ENCODE measurements at regions not wholly inside any gene's neighbourhood (a gene's known extent, or its start where the extent isn't known, plus 50 kb on each side); places are given as distances from the start of the nearest gene placed in this dataset.
"Not testable (repeated sequence)": the region's sequence is repeated elsewhere in the genome, so short reads cannot be mapped to it uniquely, and the experiment has no call there.

DNA sequence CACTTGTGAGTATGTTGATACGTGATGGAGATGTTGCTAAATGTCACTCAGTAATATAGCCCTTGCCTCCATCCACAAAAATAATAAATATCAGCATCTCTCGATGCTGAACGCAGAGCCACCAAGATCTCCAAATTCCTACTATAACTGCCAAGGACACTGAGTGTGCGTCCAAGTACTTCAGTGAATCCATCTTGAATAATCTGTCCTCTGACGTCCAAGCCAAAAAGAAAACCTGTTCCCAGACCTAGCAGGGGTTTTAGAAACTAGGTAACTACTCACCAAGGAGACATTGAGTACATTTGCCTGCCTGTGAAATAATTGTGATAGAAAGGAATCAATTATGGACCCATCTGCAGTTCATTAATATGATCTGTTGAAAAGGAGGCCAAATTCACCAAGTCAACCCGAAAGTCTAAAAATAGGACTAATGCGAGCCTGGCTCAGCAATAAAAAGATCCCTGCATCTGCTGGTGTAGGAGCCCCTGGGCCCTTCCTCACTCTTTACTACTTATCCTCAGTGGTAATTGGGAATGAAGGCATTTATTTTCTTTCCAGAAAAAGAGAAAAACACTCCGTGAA lies 226.9 kb upstream of the IRF2BP2 start:
- no peak for DNase-seq

DNA sequence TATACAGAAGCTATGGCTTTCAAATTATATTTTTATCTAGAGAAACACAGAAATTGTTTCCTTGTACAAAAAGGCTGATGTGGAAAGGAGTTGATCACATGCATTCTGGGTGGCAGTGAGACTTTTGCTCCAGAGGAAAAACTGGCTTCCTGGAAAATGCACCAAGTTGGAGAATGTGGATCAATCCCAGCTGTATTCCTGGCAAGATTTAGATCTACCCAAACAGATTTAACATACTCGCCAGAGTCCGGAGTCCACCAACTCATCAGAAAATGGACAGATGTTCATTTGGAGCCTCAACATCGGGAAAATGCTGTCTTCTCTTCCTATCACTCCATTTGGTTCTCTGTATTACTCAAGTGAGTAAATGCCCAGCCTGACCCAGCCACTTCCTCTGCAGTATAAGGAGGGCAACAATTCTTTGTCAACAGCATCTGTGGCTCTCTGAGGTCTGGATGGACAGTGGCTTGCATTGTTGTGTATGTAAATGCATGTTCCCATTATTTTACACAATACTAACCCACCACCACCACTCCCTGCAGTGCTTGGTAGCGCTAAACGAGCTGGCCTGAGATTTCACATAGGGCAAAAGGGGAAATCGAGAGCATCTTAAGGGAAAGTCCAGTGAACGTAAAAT lies 226.2 kb upstream of the IRF2BP2 start:
- DNase-seq = no peak

GRCh38 chr1:234835239-234835638 lies 225.3 kb upstream of the IRF2BP2 start:
- no peak for DNase-seq

DNA sequence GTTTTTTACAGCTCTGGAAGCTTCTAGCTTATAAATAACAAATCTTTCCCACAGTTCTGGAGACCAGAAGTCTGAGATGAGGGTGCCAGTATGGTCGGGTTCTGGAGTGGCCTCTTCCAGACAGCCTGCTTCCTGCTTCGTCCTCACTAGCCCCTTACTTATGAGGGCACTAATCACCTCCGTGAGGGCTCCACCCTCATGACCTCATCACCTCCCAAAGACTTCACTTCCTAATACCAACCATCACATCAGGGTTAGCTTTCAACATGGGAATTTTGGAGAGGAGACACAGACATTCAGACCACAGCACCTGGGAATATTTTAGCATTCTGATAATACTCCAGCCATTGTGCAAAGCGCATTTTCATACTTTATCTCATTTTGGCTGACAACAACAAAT lies 223.7 kb upstream of the IRF2BP2 start:
- DNase-seq = no peak

DNA sequence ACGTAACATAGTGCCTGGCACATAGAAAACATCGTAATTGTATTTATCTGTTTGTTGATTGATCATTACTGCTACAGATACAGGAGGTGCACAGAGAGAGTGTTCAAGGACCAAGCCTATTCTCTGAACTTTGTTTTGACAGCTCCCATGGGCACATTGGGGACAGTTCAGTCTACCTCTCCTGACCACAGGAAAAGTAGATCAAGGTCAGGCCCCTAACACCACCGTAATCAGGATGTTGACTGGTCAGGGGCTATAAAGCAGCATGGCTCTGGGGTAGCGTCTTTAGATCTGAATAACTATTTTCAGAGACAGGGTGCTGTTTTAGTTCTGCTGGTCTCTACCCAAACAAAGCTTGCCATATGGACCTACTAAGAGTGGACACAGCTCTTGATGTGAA lies 223.1 kb upstream of the IRF2BP2 start:
- no peak for DNase-seq

DNA sequence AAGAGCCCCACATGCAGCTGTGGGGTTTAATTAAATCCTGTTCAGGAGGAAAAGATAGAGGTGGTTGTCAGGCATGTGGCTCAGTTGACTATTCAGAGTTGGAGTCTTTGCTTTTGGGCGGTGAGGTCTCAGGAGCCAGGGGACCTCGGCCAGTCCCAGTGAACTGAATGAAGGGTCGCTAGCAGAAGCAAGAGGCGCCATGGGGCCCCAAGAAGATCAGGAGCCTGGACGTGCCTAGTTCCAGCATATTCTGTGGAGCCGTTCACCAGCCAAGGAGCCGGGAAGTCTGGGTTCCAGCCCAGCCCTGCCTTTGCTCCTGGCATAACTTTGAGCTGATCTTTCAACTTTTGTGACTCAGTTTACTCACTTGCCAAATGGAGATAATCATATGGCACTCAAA lies 217.7 kb upstream of the IRF2BP2 start:
- DNase-seq = no peak

DNA sequence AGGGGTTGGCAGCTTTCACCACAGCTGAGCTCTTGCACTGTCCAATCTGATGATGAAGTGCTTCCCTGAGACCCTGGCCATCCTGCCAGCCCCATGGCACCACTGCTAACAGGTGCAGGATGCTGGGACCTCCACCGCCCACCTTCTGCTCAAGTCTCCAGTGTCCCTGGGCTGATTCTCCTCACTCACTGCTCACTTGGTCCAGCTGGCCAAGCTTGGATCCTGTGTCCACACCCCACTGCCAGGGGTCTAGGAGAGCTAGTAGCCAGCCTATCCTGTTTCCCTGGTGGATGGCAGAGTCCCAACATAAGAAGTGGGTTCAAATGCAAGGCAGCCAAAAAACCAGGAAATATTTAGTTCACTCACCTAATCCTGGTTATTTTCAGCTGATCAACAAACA lies 217.2 kb upstream of the IRF2BP2 start:
- no peak for DNase-seq

DNA sequence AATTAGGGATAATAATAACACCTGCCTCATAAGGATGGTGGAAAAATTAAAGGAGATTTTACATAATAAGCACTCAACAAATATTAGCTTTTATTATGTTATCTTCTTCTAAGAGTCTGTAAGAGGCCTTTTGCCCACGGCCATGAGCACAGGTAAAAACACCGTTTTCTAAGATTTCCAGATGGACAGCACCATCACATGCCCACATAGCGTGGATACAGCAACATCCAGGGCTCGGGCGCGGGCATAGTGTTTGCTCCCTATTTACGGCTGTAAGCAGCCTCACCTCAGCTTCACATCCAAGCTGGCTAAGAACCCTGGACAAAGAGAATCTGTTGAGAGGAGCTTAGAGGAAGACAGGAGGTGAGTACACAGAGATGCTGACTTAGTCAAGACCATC lies 216.4 kb upstream of the IRF2BP2 start:
- DNase-seq = no peak

- DNase-seq = no peak
These were observed 215.7 kb upstream of the IRF2BP2 start for GRCh38 chr1:234825498-234826165.

- not testable (repeated sequence) for DNase-seq
These were observed 214.9 kb upstream of the IRF2BP2 start for GRCh38 chr1:234824836-234825235.

DNA sequence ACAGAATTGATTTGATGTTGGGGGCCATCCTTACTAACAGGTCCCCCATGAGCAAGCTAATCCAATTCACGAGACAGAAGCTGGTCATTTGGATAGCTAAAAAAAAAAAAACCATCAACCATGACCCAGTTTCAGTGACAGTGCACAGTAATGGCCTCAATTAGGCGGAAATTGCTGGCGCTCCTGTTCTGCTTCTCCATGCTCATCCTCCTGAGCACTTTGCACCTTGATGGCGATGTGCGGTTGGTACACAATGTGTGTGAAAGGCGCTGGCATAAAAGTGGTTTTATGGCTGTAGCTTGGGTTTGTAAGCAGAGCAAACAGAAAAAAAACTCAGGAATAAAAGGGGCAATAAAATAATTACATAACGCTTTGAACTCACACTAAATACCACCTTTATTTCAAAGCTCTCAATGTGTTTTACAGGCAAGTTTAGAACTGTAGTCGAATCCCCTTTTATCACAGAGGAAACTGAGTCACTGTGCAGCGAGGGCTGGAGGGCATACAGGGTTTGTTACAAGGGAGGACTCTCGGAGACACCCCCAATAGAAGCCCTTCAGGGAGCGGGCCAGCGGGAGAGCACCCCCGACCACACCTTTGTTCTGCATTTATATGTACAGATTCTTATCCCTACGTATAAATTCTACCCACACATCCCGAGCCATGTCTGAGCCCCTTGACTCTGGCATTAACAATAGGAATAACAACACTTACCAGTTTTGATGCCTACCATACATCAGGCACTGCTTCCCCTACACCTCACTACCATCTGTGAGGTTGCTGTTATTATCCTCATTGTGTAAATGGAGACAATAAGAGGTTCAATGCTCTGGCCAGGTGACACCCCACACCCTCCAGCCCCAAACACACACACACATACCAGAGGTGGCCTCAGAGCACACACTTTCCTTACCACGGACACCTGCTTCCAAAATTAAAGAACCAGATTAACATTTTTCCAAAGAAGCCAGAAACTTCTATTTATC lies 213.5 kb upstream of the IRF2BP2 start:
- DNase-seq = no peak

DNA sequence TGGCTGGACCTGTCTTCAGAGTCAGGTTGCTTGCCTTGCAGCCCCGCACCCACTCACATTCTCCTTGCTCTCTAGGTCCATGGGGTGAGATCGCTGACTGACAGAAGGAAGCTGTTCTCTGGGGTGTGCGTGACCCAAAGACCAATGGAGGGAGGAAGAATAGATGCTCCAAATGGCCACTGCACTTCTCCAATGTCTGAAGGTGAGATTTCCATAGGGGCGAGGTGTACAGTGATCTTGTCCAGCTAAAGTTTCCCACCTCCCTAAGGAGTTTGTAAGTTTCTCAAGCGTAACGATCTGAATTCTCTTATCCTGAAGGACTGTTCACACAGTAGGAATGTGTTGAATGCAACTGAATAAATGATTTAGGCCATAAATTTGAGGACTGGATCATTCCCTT lies 211.9 kb upstream of the IRF2BP2 start:
- no peak for DNase-seq

DNA sequence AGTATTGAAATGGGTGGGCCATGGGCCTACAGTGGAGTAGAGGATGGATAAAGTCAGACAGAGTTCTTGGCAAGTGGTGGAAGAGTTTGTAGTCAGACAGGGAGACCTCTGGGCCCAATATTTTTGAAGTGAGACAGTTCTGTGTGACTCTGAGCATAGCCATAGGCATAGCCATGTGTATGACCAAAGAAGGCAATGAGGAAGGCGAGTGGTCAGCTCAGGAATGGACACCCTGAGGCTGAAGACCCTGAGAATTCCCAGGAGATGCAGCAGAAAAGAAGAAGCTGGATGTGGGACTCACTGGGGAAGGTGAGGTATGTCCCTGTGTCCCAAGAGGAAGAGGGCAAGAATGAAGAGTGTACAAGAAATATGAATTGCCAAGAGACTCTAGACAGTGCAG lies 210.6 kb upstream of the IRF2BP2 start:
- no peak for DNase-seq

GRCh38 chr1:234819845-234820244 lies 209.9 kb upstream of the IRF2BP2 start:
- not testable (repeated sequence) for DNase-seq

DNA sequence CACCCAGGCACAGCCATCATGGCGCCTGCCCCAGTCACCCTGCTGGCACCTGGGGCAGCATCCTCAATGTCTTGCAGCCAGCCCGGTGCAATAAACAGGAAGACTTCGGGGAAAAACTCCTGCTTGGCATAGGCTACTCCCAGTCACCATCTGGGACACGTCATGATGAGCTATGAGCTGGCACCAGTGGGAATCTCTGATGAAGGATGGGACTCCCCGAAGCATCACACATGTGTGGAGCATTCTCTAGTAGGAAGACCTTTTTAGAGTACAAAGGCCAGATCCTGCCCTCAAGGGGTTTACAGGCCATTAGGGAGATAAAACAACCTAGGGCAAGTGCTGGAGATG lies 208.0 kb upstream of the IRF2BP2 start:
- DNase-seq = not testable (repeated sequence)

- DNase-seq = not testable (repeated sequence)
These were observed 207.5 kb upstream of the IRF2BP2 start for GRCh38 chr1:234817313-234818039.

DNA sequence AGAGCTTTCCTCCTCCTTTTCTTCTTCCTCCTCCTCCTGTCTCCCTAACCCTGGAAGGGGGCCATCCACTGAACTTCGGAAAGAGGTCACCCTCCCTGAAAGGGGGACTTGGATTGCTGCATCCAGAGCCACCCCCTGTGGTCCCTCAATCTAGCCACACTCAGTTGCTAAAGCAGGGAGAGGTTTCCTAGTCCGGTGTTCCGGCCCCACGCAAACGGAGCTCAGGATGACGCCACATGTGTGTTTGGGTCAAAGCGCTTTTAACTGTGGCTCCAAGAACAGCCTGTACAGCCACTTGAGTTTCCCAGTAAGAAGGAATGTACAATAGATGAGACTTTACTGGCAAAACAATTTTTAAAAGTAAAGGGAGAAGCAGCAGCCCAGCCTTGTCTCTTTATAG lies 206.9 kb upstream of the IRF2BP2 start:
- not testable (repeated sequence) for DNase-seq

GRCh38 chr1:234816186-234816851 lies 206.3 kb upstream of the IRF2BP2 start:
- DNase-seq = not testable (repeated sequence)

- DNase-seq = not testable (repeated sequence)
These were observed 205.4 kb upstream of the IRF2BP2 start for GRCh38 chr1:234815295-234815815.

- not testable (repeated sequence) for DNase-seq
These were observed 204.3 kb upstream of the IRF2BP2 start for GRCh38 chr1:234814235-234814634.

DNA sequence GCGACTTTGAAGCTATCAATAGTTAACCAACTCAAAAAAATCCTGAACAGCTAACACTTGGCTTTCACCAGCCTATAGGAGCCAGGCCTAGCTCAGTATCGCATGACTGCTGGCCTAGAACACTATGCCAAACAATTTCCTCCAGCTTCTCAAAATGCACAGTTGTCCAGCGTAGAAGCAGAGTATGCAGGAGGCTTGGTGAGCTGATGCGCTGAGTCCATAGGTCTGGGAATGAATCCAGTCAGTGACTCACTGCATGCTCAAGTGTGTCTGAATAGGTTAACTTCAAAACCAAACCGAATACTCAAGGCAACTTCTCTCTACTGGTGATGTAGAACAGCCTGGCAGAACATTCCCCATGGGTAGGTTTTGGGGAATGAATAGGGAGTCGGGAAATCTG lies 201.8 kb upstream of the IRF2BP2 start:
- not testable (repeated sequence) for DNase-seq

GRCh38 chr1:234810726-234811125 lies 200.7 kb upstream of the IRF2BP2 start:
- not testable (repeated sequence) for DNase-seq
